Astrocyte of the cerebellum (primary cell): ENCODE measurements at regions not wholly inside any gene's neighbourhood (a gene's known extent, or its start where the extent isn't known, plus 50 kb on each side); places are given as distances from the start of the nearest gene placed in this dataset.

Experiments
- DNase-seq: peaks from one replicate; pipeline ENCODE4 v3.0.0-alpha.2; 2011; ENCODE audit warnings: low read depth
- H3K4me3 ChIP-seq: 2 replicates; pipeline ENCODE4 v1.5.1; 2011; ENCODE audit warnings: mild to moderate bottlenecking, low read depth, low read length, moderate library complexity
- CTCF ChIP-seq: IDR thresholded peaks from 2 replicates; pipeline ENCODE4 v1.5.1; 2012; ENCODE audit warnings: low read length, low read depth, moderate library complexity, mild to moderate bottlenecking; ENCODE audit errors: missing control alignments
- in situ Hi-C: cut with HindIII; loops from 2 replicates; pipeline ENCODE4 v1.10.0; 2017; ENCODE audit warnings: low sequenced_read_pairs

DNA sequence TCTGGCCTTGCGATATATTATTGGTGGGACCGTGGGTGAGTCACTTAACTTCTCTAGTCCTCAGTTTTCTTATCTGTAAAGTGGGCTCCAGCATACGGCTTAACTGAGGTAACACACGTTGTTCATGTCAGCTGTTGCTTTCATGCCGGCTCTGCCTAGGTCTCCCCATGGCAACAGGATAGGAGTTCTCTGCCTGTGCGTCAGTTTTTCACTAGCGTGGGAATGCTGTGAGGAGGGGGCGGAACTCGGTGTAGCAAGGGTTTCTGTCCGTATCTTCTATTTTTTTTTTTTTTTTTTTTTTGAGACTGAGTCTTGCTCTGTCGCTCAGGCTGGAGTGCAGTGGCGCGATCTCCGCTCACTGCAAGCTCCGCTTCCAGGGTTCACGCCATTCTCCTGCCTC lies 758.5 kb upstream of the RBFOX1 start:
- no peak for TF ChIP-seq CTCF
- no peak overlapping the region for H3K4me3 ChIP-seq
- in situ Hi-C loops = no loop called here
- DNase-seq = no peak

GRCh38 chr16:6573577-6573976 lies 759.1 kb upstream of the RBFOX1 start:
- no peak for DNase-seq
- no peak overlapping the region for H3K4me3 ChIP-seq
- TF ChIP-seq CTCF = no peak
- in situ Hi-C loops = no loop called here

DNA sequence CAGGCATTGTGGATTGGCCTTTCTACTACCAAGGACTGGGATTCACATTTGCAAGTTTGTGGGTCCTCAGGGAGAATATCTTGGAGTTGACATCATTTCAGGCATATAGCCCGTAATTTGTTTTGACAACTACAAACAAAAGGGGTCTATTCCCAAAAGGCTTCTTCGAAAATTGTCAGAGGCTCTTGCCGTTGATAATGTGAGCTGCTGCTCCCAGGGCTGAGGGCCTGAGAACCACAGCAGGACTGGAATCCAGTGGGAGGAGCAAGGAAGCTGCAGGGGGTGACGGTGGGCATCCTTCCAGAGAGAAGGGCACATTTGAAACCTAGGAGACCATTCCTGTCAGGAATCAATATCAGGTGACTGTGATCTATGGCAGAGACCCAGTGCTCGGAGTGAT lies 761.6 kb upstream of the RBFOX1 start:
- TF ChIP-seq CTCF = no peak
- in situ Hi-C loops = no loop called here
- no peak for DNase-seq
- H3K4me3 ChIP-seq = no peak overlapping the region

- DNase-seq = no peak
- TF ChIP-seq CTCF = no peak
- H3K4me3 ChIP-seq = no peak overlapping the region
- in situ Hi-C loops = no loop called here
These were observed 762.1 kb upstream of the RBFOX1 start for GRCh38 chr16:6570530-6570929.

- no peak for DNase-seq
- H3K4me3 ChIP-seq = no peak overlapping the region
These were observed 769.7 kb upstream of the RBFOX1 start for GRCh38 chr16:6562986-6563385.

GRCh38 chr16:6560306-6561100 lies 772.1 kb upstream of the RBFOX1 start:
- no peak overlapping the region for H3K4me3 ChIP-seq
- no peak for TF ChIP-seq CTCF
- DNase-seq = no peak
- in situ Hi-C loops = no loop called here

More at GRCh38 chr16:6562986-6563385, 769.7 kb upstream of the RBFOX1 start:
- in situ Hi-C loops = no loop called here
- TF ChIP-seq CTCF = no peak
